HepG2 (cell line): ENCODE measurements at regions not wholly inside any gene's neighbourhood (a gene's known extent, or its start where the extent isn't known, plus 50 kb on each side); places are given as distances from the start of the nearest gene placed in this dataset.
"Not testable (repeated sequence)": the region's sequence is repeated elsewhere in the genome, so short reads cannot be mapped to it uniquely, and the experiment has no call there.

Source experiments
- ATAC-seq: fragments of 200-7000 bp; cut with Tn5 transposase; 3 replicates; pipeline ENCODE4 v1.9.1; 2020; ENCODE audit warnings: mild to moderate bottlenecking, moderate library complexity
- BruUV-seq: library from RNA; stranded (reverse); fragments of 400-500 nt; replicated peaks from 2 replicates; lab custom pipeline; 2021; lab: Mats Ljungman, UMichigan
- CTCF ChIA-PET: fragments of 300-600 bp; formaldehyde crosslinking; extraction: SDS; loops from one replicate; lab custom pipeline; 2021; ENCODE audit warnings: low total read pairs, inconsistent platforms, low intra/inter-chr PET ratio; lab: Yijun Ruan, JAX
- POLR2A ChIA-PET: fragments of 350-600 bp; sonication (Branson Sonifier 250); formaldehyde crosslinking; loops from one replicate; lab custom pipeline; 2020; ENCODE audit warnings: antibody characterized with exemption, inconsistent platforms; lab: Yijun Ruan, JAX
- DNase-seq: peaks from one replicate; pipeline ENCODE4 v3.0.0-alpha.2; 2015; ENCODE audit warnings: low spot score
- FAIRE-seq: peaks from 3 replicates; lab custom pipeline; 2011; peaks lifted over from hg19 to GRCh38; lab: Jason Lieb, UNC
- H2AFZ ChIP-seq: one replicate; pipeline ENCODE4 v1.6.1; 2011; ENCODE audit warnings: low read length, inconsistent platforms
- H3K27ac ChIP-seq: fragments of 300-600 bp; 3 replicates; pipeline ENCODE4 v1.8.0; 2011; ENCODE audit warnings: mixed run types, mild to moderate bottlenecking, mixed read lengths, low read length, inconsistent platforms; ENCODE audit not compliant: insufficient read depth; ENCODE audit errors: extremely low read length
- H3K27me3 ChIP-seq, 2 experiments: fragments of 200-600 bp in 1 of 2; 2 replicates in 1 of 2; 3 replicates in 1 of 2; pipeline versions ENCODE4 v1.6.0 to v1.8.0; 2011; ENCODE audit warnings: low read length in 2 of 2, mild to moderate bottlenecking in 2 of 2, moderate library complexity in 2 of 2, inconsistent platforms in 1 of 2; ENCODE audit not compliant: insufficient read depth in 2 of 2, control insufficient read depth in 1 of 2
- H3K36me3 ChIP-seq, 2 experiments: fragments of 200-600 bp in 1 of 2; replicated peaks in 1 of 2; 2 replicates in 1 of 2; 3 replicates in 1 of 2; pipeline versions ENCODE4 v1.5.1 to v1.8.0; 2011; ENCODE audit warnings: low read length in 2 of 2, inconsistent platforms in 1 of 2; ENCODE audit not compliant: insufficient read depth in 2 of 2, control insufficient read depth in 1 of 2
- H3K4me1 ChIP-seq: 2 replicates; pipeline ENCODE4 v1.5.1; 2012; ENCODE audit warnings: low read length, inconsistent platforms; ENCODE audit not compliant: insufficient read depth
- H3K4me2 ChIP-seq: 2 replicates; pipeline ENCODE4 v1.6.0; 2011; ENCODE audit warnings: low read depth, low read length, inconsistent platforms
- H3K4me3 ChIP-seq, 3 experiments: fragments of 200-600 bp in 1 of 3; sonication (generic), shearing (Covaris generic) in 1 of 3; replicated peaks in 1 of 3; 2 replicates each; pipeline ENCODE4 v1.5.1; 2011 to 2016; ENCODE audit warnings: low read length in 3 of 3, inconsistent platforms in 2 of 3, low read depth in 2 of 3, mild to moderate bottlenecking in 2 of 3, control low read depth in 1 of 3, mixed read lengths in 1 of 3; ENCODE audit not compliant: insufficient read depth in 1 of 3
- H3K79me2 ChIP-seq: one replicate; pipeline ENCODE4 v1.6.1; 2011; ENCODE audit warnings: low read length, inconsistent platforms; ENCODE audit not compliant: insufficient read depth
- H3K9ac ChIP-seq: 2 replicates; pipeline ENCODE4 v1.6.0; 2011; ENCODE audit warnings: mild to moderate bottlenecking, low read depth, low read length, inconsistent platforms; ENCODE audit not compliant: insufficient read depth
- H3K9me3 ChIP-seq: 2 replicates; pipeline ENCODE4 v1.5.1; 2012; ENCODE audit warnings: mild to moderate bottlenecking, low read length
- H4K20me1 ChIP-seq: 2 replicates; pipeline ENCODE4 v1.6.0; 2011; ENCODE audit warnings: inconsistent platforms, mild to moderate bottlenecking, low read length, moderate library complexity; ENCODE audit not compliant: insufficient read depth
- WGBS: methylation state at CpG from one replicate; pipeline ENCODE4 v1.1.6; 2017; ENCODE audit warnings: low lambda C conversion rate; 5-methylcytosine and 5-hydroxymethylcytosine counted together
- in situ Hi-C: cut with HindIII; loops from 2 replicates; pipeline ENCODE4 v1.10.0; 2017; ENCODE audit warnings: low pct_unique_long_range_greater_than_20kb; ENCODE audit not compliant: extremely low pct_ligation_motif_present
- intact Hi-C: fragments of 100-400 bp; cut with micrococcal nuclease; formaldehyde crosslinking; loops from one replicate; pipeline ENCODE4 v1.10.0; 2022; ENCODE audit not compliant: unreplicated experiment

DNA sequence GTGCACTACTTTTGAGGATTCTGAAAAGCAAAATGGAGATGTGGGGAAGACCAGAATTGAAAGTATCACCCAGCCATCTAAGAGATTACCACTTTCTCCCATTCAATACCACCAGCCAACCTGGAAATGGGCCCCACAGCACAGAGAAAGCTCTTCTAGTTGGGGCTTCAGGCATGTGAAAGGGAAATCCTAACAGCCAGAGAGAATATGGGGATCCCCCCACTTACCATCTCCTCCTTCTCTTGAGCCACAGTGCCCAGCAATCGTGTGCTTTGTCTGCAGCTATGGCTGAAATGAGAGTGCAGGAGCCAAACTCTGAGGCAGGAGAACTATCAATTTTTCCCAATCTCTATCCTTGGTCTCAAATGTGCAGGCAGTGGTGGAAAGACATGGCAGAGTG lies 173.2 kb upstream of the KCTD7 start:
- H3K27ac ChIP-seq, H3K4me3 ChIP-seq, H3K79me2 ChIP-seq, H2AFZ ChIP-seq, H3K36me3 ChIP-seq, POLR2A ChIA-PET, H3K27me3 ChIP-seq, H4K20me1 ChIP-seq, H3K9me3 ChIP-seq, ATAC-seq, H3K4me2 ChIP-seq, FAIRE-seq, CTCF ChIA-PET, intact Hi-C loops, in situ Hi-C loops, BruUV-seq, DNase-seq, H3K9ac ChIP-seq: not testable (repeated sequence)
- WGBS, result no CpG with 5 or more reads among the region's 1 CpG
- H3K4me1 ChIP-seq, result peaks cover 12% of the 10 kb centered on the region

DNA sequence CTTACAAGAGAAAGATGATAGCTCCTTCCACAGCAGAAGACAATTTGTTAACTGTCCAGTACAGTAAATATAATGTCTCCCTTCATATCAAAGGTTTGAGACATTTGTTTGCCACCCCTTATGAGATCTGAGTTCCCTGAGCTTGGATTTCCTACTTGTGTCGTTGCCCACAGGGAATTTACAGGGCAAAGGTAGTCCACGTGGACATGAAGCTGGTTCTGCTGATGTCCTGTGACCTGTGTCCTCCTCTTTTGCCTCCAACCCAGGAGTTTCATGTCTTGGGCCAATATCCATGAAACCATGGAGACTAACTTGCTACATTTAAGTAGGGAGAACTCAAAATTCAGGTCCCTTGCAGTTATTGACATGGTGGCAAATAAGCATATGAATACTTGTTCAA lies 172.2 kb upstream of the KCTD7 start:
- H3K27ac ChIP-seq, CTCF ChIA-PET, DNase-seq, intact Hi-C loops, H4K20me1 ChIP-seq, H3K9ac ChIP-seq, H3K36me3 ChIP-seq, in situ Hi-C loops, H3K27me3 ChIP-seq, H3K9me3 ChIP-seq, H3K4me2 ChIP-seq, ATAC-seq, POLR2A ChIA-PET, H3K4me3 ChIP-seq, H2AFZ ChIP-seq, FAIRE-seq, H3K79me2 ChIP-seq, BruUV-seq: not testable (repeated sequence)
- peaks cover 11% of the 10 kb centered on the region for H3K4me1 ChIP-seq
- WGBS, result 80% methylated on average over 2 of the region's 2 CpGs

DNA sequence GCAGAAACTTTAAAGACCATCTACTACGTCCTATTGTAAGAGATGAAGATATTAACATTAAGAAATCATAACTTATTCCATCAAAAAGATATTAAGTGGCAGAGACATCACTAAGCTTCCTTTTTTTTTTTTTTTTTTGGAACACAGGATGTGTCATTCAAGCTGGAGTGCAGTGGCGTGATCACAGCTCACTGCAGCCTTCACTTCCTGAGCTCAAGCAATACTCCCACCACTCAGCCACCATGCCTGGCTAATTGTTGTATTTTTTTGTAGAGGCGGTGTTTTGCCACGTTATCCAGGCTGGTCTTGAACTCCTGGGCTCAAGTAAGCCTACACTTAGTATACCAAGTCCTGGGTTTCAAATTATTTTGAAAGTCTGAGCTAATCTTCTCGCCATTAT lies 169.7 kb upstream of the KCTD7 start:
- ATAC-seq, H3K4me1 ChIP-seq, BruUV-seq, DNase-seq, H2AFZ ChIP-seq, CTCF ChIA-PET, H3K9ac ChIP-seq, H3K27me3 ChIP-seq, in situ Hi-C loops, H3K4me3 ChIP-seq, intact Hi-C loops, H3K79me2 ChIP-seq, H3K27ac ChIP-seq, H4K20me1 ChIP-seq, H3K36me3 ChIP-seq, H3K9me3 ChIP-seq, FAIRE-seq, H3K4me2 ChIP-seq: not testable (repeated sequence)
- POLR2A ChIA-PET, result interaction anchor here (1.4 kb wide), 1 partner anchor 35 kb away, joined by 5 read pairs; no protein-coding TSS in a partner anchor
- 98% methylated on average over 5 of the region's 5 CpGs for WGBS

DNA sequence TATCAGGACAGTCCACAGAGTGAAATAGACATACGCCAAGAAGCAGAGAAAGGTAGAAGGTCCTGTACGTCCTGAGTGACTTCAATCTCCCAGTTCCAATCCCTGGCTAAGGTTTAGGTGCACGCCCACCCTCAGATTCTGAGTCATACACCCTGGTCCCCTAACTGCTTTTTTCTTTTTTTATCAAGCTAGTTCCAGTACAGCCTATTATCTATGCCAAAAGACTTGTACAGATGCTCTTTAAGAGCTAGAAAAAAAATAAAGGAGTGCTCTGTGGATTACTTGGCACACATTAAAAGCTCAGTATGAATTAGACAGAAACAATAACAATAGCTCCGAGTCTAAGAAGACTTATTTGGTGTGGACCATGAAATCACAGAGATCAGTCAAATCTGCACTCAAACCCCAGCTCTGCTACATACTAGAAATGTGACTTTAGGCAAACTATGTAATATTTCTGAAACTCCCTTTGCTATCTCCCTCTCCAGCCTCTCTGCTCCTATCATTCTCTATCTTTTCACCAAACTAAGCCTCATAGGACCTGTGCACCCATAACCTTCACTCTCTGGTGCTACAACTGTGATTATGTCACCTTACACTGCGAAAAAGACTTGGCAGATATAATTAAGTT lies 168.8 kb upstream of the KCTD7 start:
- H3K27ac ChIP-seq, intact Hi-C loops, H3K4me2 ChIP-seq, H3K4me3 ChIP-seq, H4K20me1 ChIP-seq, DNase-seq, H3K79me2 ChIP-seq, H3K4me1 ChIP-seq, H3K9me3 ChIP-seq, H3K27me3 ChIP-seq, FAIRE-seq, CTCF ChIA-PET, H3K9ac ChIP-seq, BruUV-seq, ATAC-seq, in situ Hi-C loops, H2AFZ ChIP-seq, H3K36me3 ChIP-seq: not testable (repeated sequence)
- 95% methylated on average over 5 of the region's 5 CpGs for WGBS
- POLR2A ChIA-PET, result interaction anchor here (1.4 kb wide), 1 partner anchor 34 kb away, joined by 5 read pairs; no protein-coding TSS in a partner anchor
